DND-41 (cell line): ENCODE measurements at regions not wholly inside any gene's neighbourhood (a gene's known extent, or its start where the extent isn't known, plus 50 kb on each side); places are given as distances from the start of the nearest gene placed in this dataset.
"Not testable (repeated sequence)": the region's sequence is repeated elsewhere in the genome, so short reads cannot be mapped to it uniquely, and the experiment has no call there.

ENCODE experiments used
- ATAC-seq: fragments of 200-7000 bp; cut with Tn5 transposase; 3 replicates; pipeline ENCODE4 v1.9.1; 2021; ENCODE audit warnings: low read depth; ENCODE audit not compliant: insufficient read depth
- DNase-seq: peaks from one replicate; pipeline ENCODE4 v3.0.0-alpha.2; 2020
- H2AFZ ChIP-seq: 2 replicates; pipeline ENCODE4 v1.6.0; 2012; ENCODE audit warnings: low read depth, low read length
- H3K27ac ChIP-seq: 2 replicates; pipeline ENCODE4 v1.5.1; 2012; ENCODE audit warnings: low read length, inconsistent platforms
- H3K27me3 ChIP-seq: fragments of 200-600 bp; sonication (generic); 2 replicates; pipeline ENCODE4 v1.6.0; 2012; ENCODE audit warnings: low read length, mild to moderate bottlenecking, inconsistent platforms; ENCODE audit not compliant: insufficient read depth, poor library complexity
- H3K36me3 ChIP-seq: 2 replicates; pipeline ENCODE4 v1.5.1; 2012; ENCODE audit warnings: low read length, inconsistent platforms; ENCODE audit not compliant: insufficient read depth
- H3K4me1 ChIP-seq: 2 replicates; pipeline ENCODE4 v1.5.1; 2012; ENCODE audit warnings: mild to moderate bottlenecking, low read length; ENCODE audit not compliant: insufficient read depth
- H3K4me2 ChIP-seq: 2 replicates; pipeline ENCODE4 v1.6.0; 2012; ENCODE audit warnings: mild to moderate bottlenecking, moderate library complexity, low read length, inconsistent platforms; ENCODE audit not compliant: insufficient read depth
- H3K4me3 ChIP-seq, 2 experiments: fragments of 200-600 bp in 1 of 2; shearing (Covaris generic) in 1 of 2; 2 replicates each; pipeline ENCODE4 v1.5.1; 2012 to 2016; ENCODE audit warnings: inconsistent platforms in 2 of 2, low read length in 2 of 2, mild to moderate bottlenecking in 2 of 2, low read depth in 1 of 2, moderate library complexity in 1 of 2
- H3K79me2 ChIP-seq: 2 replicates; pipeline ENCODE4 v1.6.0; 2012; ENCODE audit warnings: low read length, inconsistent platforms; ENCODE audit not compliant: insufficient read depth
- H3K9ac ChIP-seq: 2 replicates; pipeline ENCODE4 v1.6.0; 2012; ENCODE audit warnings: low read depth, mild to moderate bottlenecking, inconsistent platforms, low read length, moderate library complexity
- H3K9me3 ChIP-seq: 2 replicates; pipeline ENCODE4 v1.5.1; 2012; ENCODE audit warnings: low read length, moderate library complexity, mild to moderate bottlenecking, inconsistent platforms; ENCODE audit not compliant: insufficient read depth, severe bottlenecking
- H4K20me1 ChIP-seq: 2 replicates; pipeline ENCODE4 v1.6.0; 2012; ENCODE audit warnings: low read length; ENCODE audit not compliant: insufficient read depth
- CTCF ChIP-seq: IDR thresholded peaks from 2 replicates; pipeline ENCODE4 v1.5.1; 2012; ENCODE audit warnings: borderline replicate concordance, low read length, moderate library complexity, mild to moderate bottlenecking; ENCODE audit not compliant: poor library complexity, severe bottlenecking; ENCODE audit errors: extremely low read depth
- EZH2 ChIP-seq: IDR thresholded peaks from 3 replicates; pipeline ENCODE4 v1.6.1; 2012; ENCODE audit warnings: borderline replicate concordance, low read depth, mild to moderate bottlenecking, moderate library complexity, low read length, inconsistent platforms; ENCODE audit not compliant: severe bottlenecking

DNA sequence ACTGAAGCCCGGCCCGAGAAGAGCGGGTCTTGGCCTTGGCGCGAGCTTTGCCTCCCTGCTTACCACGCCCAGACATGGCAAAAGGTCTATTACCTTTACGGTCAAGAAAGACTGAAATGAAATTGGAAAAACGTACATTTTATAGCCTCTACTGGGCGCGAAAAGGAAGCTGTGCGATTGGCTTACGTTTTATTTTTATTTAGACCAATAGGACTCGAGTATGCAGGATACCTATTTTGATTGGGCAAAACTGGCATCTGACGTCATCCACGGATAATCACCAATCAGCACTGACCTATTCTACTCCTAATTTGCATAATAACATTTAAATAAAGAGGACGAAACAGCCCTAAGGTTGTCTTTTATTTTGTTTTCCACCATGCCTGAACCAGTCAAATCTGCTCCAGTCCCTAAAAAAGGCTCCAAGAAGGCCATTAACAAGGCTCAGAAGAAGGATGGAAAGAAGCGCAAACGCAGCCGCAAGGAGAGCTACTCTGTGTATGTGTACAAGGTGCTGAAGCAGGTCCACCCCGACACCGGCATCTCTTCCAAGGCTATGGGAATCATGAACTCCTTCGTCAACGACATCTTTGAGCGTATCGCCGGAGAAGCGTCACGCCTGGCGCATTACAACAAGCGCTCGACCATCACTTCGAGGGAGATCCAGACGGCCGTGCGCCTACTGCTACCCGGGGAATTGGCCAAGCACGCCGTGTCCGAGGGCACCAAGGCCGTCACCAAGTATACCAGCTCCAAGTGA, 97.4 kb downstream of the OR2B2 start:
- TF ChIP-seq CTCF (no peak), EZH2 (no peak)
- H3K36me3 ChIP-seq, result peaks cover 7% of the 10 kb centered on the region; the same call in 1 of the 2 replicates
- H3K4me2 ChIP-seq, result no peak overlapping the region
- H2AFZ ChIP-seq, result no peak overlapping the region
- no peaks in the 10 kb centered on the region for H3K27me3 ChIP-seq
- no peak overlapping the region for H3K4me3 ChIP-seq
- no peak overlapping the region for H3K9ac ChIP-seq
- DNase-seq, result no peak
- peak overlapping the region; percentile 61 for H3K27ac ChIP-seq
- no peak for ATAC-seq
- peaks cover 19% of the 10 kb centered on the region for H3K4me1 ChIP-seq
- H4K20me1 ChIP-seq, result peaks cover 4% of the 10 kb centered on the region
- H3K9me3 ChIP-seq, result no peaks in the 10 kb centered on the region
- peaks cover 21% of the 10 kb centered on the region for H3K79me2 ChIP-seq

DNA sequence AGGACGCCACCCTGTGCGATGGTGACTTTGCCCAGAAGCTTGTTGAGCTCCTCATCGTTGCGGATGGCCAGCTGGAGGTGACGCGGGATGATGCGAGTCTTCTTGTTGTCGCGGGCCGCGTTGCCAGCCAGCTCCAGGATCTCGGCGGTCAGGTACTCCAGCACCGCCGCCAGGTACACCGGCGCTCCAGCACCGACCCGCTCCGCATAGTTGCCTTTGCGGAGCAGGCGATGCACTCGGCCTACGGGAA, 97.9 kb downstream of the OR2B2 start:
- 0 out of 3 replicates have a peak, but pooled peaks have one; percentile 17 for ATAC-seq
- not testable (repeated sequence) for H3K36me3 ChIP-seq, H4K20me1 ChIP-seq, DNase-seq, H3K27me3 ChIP-seq, H3K9ac ChIP-seq, H3K4me3 ChIP-seq, H2AFZ ChIP-seq, H3K4me2 ChIP-seq, H3K9me3 ChIP-seq, H3K27ac ChIP-seq
- Histone ChIP-seq H3K79me2 (peaks cover 24% of the 10 kb centered on the region), H3K4me1 (peaks cover 14% of the 10 kb centered on the region)

DNA sequence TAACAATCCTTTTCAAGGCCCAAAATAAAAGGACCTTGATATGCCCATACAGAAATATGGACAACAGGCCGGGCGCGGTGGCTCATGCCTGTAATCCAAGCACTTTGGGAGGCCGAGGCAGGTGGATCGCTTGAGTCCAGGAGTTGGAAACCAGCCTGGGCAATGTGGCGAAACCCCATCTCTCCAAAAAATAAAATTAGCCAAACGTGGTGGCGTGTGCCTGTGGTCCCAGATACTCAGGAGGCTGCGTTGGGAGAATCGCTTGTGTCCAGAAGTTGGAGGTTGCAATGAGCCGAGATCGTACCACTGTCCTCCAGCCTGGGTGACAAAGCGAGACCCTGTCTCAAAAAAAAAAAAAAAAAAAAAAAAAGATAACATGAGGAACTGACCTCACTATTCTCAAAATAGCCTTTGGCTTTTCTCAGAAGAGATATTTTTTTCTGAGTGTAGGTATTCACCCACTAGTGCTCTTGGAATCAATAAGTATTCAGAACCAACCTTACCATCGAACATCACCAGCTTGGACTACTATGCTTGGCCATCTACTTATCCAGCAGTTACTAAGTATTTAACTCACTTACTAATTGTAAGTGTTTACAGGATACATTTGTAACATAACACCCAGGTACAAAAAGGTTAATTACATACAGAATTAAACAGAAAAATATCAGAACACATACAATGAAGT, 99.2 kb downstream of the OR2B2 start:
- TF ChIP-seq CTCF, result no peak
- TF ChIP-seq EZH2, result no peak
- Histone ChIP-seq H3K9me3 (no peaks in the 10 kb centered on the region), H3K27me3 (no peaks in the 10 kb centered on the region), H3K4me2 (no peak overlapping the region), H4K20me1 (peaks cover 4% of the 10 kb centered on the region), H3K79me2 (peaks cover 33% of the 10 kb centered on the region), H3K4me3 (no peak overlapping the region), H2AFZ (no peak overlapping the region), H3K9ac (peak overlapping the region; percentile 94), H3K4me1 (peaks cover 14% of the 10 kb centered on the region), H3K27ac (peak overlapping the region; percentile 100), H3K36me3 (peaks cover 7% of the 10 kb centered on the region; the same call in 1 of the 2 replicates)
- DNase-seq (no peak), ATAC-seq (no peak)

DNA sequence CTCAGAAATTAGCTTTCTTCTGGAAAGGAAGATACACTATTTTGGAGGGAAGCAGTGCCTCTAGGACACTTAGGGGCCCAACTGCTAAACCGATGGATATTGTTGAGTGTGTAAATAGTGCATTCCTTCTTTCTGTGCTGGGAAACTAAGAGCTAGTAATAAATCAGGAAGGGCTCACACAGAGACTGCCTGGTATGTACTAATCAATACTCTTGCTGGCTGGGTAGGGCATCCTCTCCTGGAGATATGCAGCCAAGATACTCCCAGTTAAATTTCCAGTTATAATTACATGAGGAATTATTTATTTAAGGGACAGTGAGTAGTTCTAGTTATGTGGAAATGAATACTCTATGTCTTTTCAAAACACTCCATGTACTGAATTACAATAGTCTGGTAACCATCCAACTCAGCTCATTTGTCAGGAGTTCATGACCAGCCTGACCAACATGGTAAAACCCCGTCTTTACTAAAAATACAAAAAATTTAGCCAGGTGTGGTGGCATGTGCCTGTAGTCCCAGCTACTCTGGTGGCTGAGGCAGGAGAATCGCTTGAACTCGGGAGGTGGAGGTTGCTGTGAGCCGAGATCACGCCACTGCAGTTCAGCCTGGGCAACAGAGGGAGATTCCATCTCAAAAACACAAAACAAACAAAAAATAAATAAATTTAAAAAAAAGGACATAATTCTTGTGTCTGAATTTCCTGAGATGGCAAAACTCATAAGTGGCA, 100.0 kb downstream of the OR2B2 start:
- Histone ChIP-seq H3K27ac (peak overlapping the region; percentile 100), H3K4me2 (peak overlapping the region; percentile 69; the same call in 1 of the 2 replicates), H3K36me3 (peaks cover 7% of the 10 kb centered on the region; the same call in 1 of the 2 replicates), H3K9ac (peak overlapping the region; percentile 94), H3K79me2 (peaks cover 37% of the 10 kb centered on the region), H3K4me3 (peak overlapping the region in 1 of 2 experiments; percentile 89; a peak in 1 of 4 replicates), H2AFZ (no peak overlapping the region), H4K20me1 (peaks cover 4% of the 10 kb centered on the region), H3K27me3 (no peaks in the 10 kb centered on the region), H3K9me3 (no peaks in the 10 kb centered on the region), H3K4me1 (peaks cover 17% of the 10 kb centered on the region)
- no peak for TF ChIP-seq CTCF
- TF ChIP-seq EZH2, result no peak
- no peak for ATAC-seq
- DNase-seq, result no peak
